HG03565 (cell line): ENCODE measurements at regions not wholly inside any gene's neighbourhood (a gene's known extent, or its start where the extent isn't known, plus 50 kb on each side); places are given as distances from the start of the nearest gene placed in this dataset.

Experiments used
- ATAC-seq: cut with Tn5 transposase; IDR thresholded peaks from one replicate; pipeline ENCODE4 v1.9.1; 2021; ENCODE audit warnings: mild to moderate bottlenecking, moderate library complexity; ENCODE audit not compliant: unreplicated experiment

- no peak for ATAC-seq
These were observed 113.1 kb downstream of the C9orf50 start for GRCh38 chr9:129507805-129508204.

GRCh38 chr9:129506892-129507291 lies 114.0 kb downstream of the C9orf50 start:
- no peak for ATAC-seq

- ATAC-seq = no peak
These were observed 114.9 kb downstream of the C9orf50 start for GRCh38 chr9:129506041-129506440.

- no peak for ATAC-seq
These were observed 115.5 kb downstream of the C9orf50 start for GRCh38 chr9:129505270-129505902.

- no peak for ATAC-seq
These were observed 116.5 kb downstream of the C9orf50 start for GRCh38 chr9:129504404-129504803.

GRCh38 chr9:129501771-129502319 lies 119.1 kb downstream of the C9orf50 start:
- ATAC-seq = no peak

- no peak for ATAC-seq
These were observed 119.8 kb downstream of the C9orf50 start for GRCh38 chr9:129500863-129501770.

- no peak for ATAC-seq
These were observed 120.6 kb downstream of the C9orf50 start for GRCh38 chr9:129500161-129500862.

GRCh38 chr9:129498451-129499384 lies 122.2 kb downstream of the C9orf50 start:
- no peak for ATAC-seq

- no peak for ATAC-seq
These were observed 123.0 kb downstream of the C9orf50 start for GRCh38 chr9:129497813-129498450.

GRCh38 chr9:129497005-129497812 lies 123.7 kb downstream of the C9orf50 start:
- ATAC-seq = no peak

- ATAC-seq = no peak
These were observed 124.4 kb downstream of the C9orf50 start for GRCh38 chr9:129496473-129497004.

- ATAC-seq = no peak
These were observed 125.1 kb downstream of the C9orf50 start for GRCh38 chr9:129495620-129496472.

- ATAC-seq = no peak
These were observed 126.7 kb downstream of the C9orf50 start for GRCh38 chr9:129494113-129494789.

GRCh38 chr9:129493706-129494047 lies 127.2 kb downstream of the C9orf50 start:
- ATAC-seq = no peak

- ATAC-seq = no peak
These were observed 127.7 kb downstream of the C9orf50 start for GRCh38 chr9:129493002-129493705.

GRCh38 chr9:129491487-129491855 lies 129.4 kb downstream of the C9orf50 start:
- no peak for ATAC-seq
